Liver (tissue), 8 donors: ENCODE measurements at regions not wholly inside any gene's neighbourhood (a gene's known extent, or its start where the extent isn't known, plus 50 kb on each side); places are given as distances from the start of the nearest gene placed in this dataset.

Experiments
- DNase-seq: peaks from one replicate; pipeline ENCODE4 v3.0.0-alpha.2; 2017; ENCODE audit warnings: low spot score
- H3K27ac ChIP-seq, 2 donors: one replicate each; pipeline ENCODE4 v1.7.0; 2013; ENCODE audit warnings: inconsistent platforms in 2 of 2, low read length in 2 of 2, control low read depth in 1 of 2, low read depth in 1 of 2, mild to moderate bottlenecking in 1 of 2
- H3K27me3 ChIP-seq, 4 donors: one replicate each; pipeline versions ENCODE4 v1.6.1 to v1.7.0; 2013; ENCODE audit warnings: low read length in 3 of 4, inconsistent platforms in 1 of 4, mild to moderate bottlenecking in 1 of 4, moderate library complexity in 1 of 4; ENCODE audit not compliant: control insufficient read depth in 4 of 4, insufficient read depth in 4 of 4
- H3K36me3 ChIP-seq, 4 donors: one replicate each; pipeline versions ENCODE4 v1.6.1 to v1.7.0; 2013; ENCODE audit warnings: low read length in 3 of 4, mild to moderate bottlenecking in 3 of 4, low read depth in 1 of 4, moderate library complexity in 1 of 4; ENCODE audit not compliant: control insufficient read depth in 4 of 4, insufficient read depth in 3 of 4
- H3K4me1 ChIP-seq, 4 donors: one replicate each; pipeline versions ENCODE4 v1.6.1 to v1.7.0; 2013; ENCODE audit warnings: low read length in 3 of 4, mild to moderate bottlenecking in 3 of 4, moderate library complexity in 1 of 4; ENCODE audit not compliant: control insufficient read depth in 4 of 4, insufficient read depth in 4 of 4
- H3K4me3 ChIP-seq, 3 donors: one replicate each; pipeline versions ENCODE4 v1.6.1 to v1.7.0; 2013; ENCODE audit warnings: low read length in 3 of 3, control low read depth in 1 of 3, low read depth in 1 of 3, mild to moderate bottlenecking in 1 of 3
- H3K9ac ChIP-seq, 2 donors: one replicate each; pipeline ENCODE4 v1.7.0; 2013; ENCODE audit warnings: low read length in 2 of 2, mild to moderate bottlenecking in 2 of 2, moderate library complexity in 2 of 2, control low read depth in 1 of 2, low read depth in 1 of 2
- H3K9me3 ChIP-seq, 4 donors: one replicate each; pipeline versions ENCODE4 v1.6.1 to v1.7.0; 2013; ENCODE audit warnings: low read length in 3 of 4; ENCODE audit not compliant: control insufficient read depth in 4 of 4
- EGR1 ChIP-seq, 2 donors: IDR thresholded peaks; 2 replicates each; pipeline ENCODE4 v1.6.1; 2016 to 2018; ENCODE audit warnings: antibody characterized with exemption in 2 of 2, low read depth in 2 of 2
- FOXA1 ChIP-seq: IDR thresholded peaks from 2 replicates; pipeline ENCODE4 v1.6.1; 2016; ENCODE audit warnings: antibody characterized with exemption
- FOXA2 ChIP-seq: IDR thresholded peaks from 2 replicates; pipeline ENCODE4 v1.6.1; 2016; ENCODE audit warnings: antibody characterized with exemption
- GABPA ChIP-seq, 2 donors: IDR thresholded peaks in 1 of 2; conservative IDR thresholded peaks in 1 of 2; 2 replicates each; pipeline ENCODE4 v1.6.1; 2016; ENCODE audit warnings: antibody characterized with exemption in 2 of 2, mild to moderate bottlenecking in 1 of 2, moderate library complexity in 1 of 2
- HNF4A ChIP-seq, 2 donors: conservative IDR thresholded peaks; 2 replicates each; pipeline ENCODE4 v1.6.1; 2016; ENCODE audit warnings: antibody characterized with exemption in 2 of 2, mild to moderate bottlenecking in 2 of 2
- HNF4G ChIP-seq: IDR thresholded peaks from 2 replicates; pipeline ENCODE4 v1.6.1; 2016; ENCODE audit warnings: antibody characterized with exemption
- JUND ChIP-seq, 2 donors: IDR thresholded peaks; 2 replicates each; pipeline ENCODE4 v1.6.1; 2016; ENCODE audit warnings: antibody characterized with exemption in 2 of 2
- NR2F2 ChIP-seq: IDR thresholded peaks from 2 replicates; pipeline ENCODE4 v1.6.1; 2016; ENCODE audit warnings: antibody characterized with exemption
- RAD21 ChIP-seq, 2 donors: IDR thresholded peaks; 2 replicates each; pipeline ENCODE4 v1.6.1; 2016; ENCODE audit warnings: antibody characterized with exemption in 2 of 2, mild to moderate bottlenecking in 2 of 2
- RXRA ChIP-seq, 2 donors: IDR thresholded peaks; 2 replicates each; pipeline ENCODE4 v1.6.1; 2017 to 2018; ENCODE audit warnings: antibody characterized with exemption in 2 of 2, mild to moderate bottlenecking in 1 of 2
- SP1 ChIP-seq: IDR thresholded peaks from 2 replicates; pipeline ENCODE4 v1.6.1; 2018; ENCODE audit warnings: antibody characterized with exemption, mild to moderate bottlenecking
- TAF1 ChIP-seq: conservative IDR thresholded peaks from 2 replicates; pipeline ENCODE4 v1.6.1; 2016; ENCODE audit warnings: antibody characterized with exemption, mild to moderate bottlenecking
- YY1 ChIP-seq: IDR thresholded peaks from 2 replicates; pipeline ENCODE4 v1.6.1; 2016; ENCODE audit warnings: antibody characterized with exemption, mild to moderate bottlenecking
- ZBTB33 ChIP-seq: IDR thresholded peaks from 2 replicates; pipeline ENCODE4 v1.6.1; 2016; ENCODE audit warnings: antibody characterized with exemption
- WGBS: extraction: QIAGEN DNeasy Blood & Tissue Kit; methylation state at CpG from one replicate; pipeline ENCODE4 v1.1.7; 2013; 5-methylcytosine and 5-hydroxymethylcytosine counted together
- TF ChIP-seq, protein P1 (sequence below): IDR thresholded peaks from 2 replicates; pipeline ENCODE4 v1.6.1; 2016; ENCODE audit warnings: antibody characterized with exemption
- TF ChIP-seq, protein P2 (sequence below): fragments of 150-350 bp; IDR thresholded peaks from 2 replicates; pipeline ENCODE4 v1.5.1; 2017; ENCODE audit warnings: improper control_type of control experiment, low read depth, low read length; ENCODE audit not compliant: missing input control
- TF ChIP-seq, protein P3 (sequence below): IDR thresholded peaks from 2 replicates; pipeline ENCODE4 v1.6.1; 2016; ENCODE audit warnings: antibody characterized with exemption
- TF ChIP-seq, protein P4 (sequence below): IDR thresholded peaks from 2 replicates; pipeline ENCODE4 v1.6.1; 2016; ENCODE audit warnings: antibody characterized with exemption, mild to moderate bottlenecking
- donor health status: healthy.
- donor health status: healthy.
- donor health status: healthy.
- donor health status: healthy.
- donor health status: healthy.

DNA sequence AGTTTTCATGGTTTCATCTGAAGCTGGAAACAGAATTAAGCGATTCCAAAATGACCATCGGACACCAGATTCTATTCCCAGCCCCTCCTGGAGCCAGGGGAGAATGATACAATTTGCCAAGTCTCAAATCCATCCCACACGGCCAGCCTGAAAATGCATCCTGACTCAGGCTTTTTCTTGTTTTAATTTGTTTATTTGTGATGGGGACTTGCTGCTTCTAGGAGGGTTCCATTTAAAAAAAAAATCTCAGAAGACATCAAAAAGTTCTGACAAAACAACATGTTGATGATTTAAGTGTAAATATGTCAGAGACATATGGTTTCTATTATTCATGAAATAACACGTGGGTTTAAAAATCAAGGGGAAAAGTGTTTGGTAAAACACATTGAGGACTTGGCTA is 173.2 kb downstream of the GAS1 start (continued):
- no peak for TF ChIP-seq GABPA (IDR thresholded peaks at IDR 0.05 in 1 of 2, conservative IDR thresholded peaks at IDR 0.05 in 1 of 2)
- no peak for TF ChIP-seq NR2F2
- TF ChIP-seq FOXA1: no peak
- TF ChIP-seq, protein P1, sequence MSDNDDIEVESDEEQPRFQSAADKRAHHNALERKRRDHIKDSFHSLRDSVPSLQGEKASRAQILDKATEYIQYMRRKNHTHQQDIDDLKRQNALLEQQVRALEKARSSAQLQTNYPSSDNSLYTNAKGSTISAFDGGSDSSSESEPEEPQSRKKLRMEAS: no peak
- TF ChIP-seq JUND (IDR thresholded peaks at IDR 0.05): no peak
- TF ChIP-seq, protein P2, sequence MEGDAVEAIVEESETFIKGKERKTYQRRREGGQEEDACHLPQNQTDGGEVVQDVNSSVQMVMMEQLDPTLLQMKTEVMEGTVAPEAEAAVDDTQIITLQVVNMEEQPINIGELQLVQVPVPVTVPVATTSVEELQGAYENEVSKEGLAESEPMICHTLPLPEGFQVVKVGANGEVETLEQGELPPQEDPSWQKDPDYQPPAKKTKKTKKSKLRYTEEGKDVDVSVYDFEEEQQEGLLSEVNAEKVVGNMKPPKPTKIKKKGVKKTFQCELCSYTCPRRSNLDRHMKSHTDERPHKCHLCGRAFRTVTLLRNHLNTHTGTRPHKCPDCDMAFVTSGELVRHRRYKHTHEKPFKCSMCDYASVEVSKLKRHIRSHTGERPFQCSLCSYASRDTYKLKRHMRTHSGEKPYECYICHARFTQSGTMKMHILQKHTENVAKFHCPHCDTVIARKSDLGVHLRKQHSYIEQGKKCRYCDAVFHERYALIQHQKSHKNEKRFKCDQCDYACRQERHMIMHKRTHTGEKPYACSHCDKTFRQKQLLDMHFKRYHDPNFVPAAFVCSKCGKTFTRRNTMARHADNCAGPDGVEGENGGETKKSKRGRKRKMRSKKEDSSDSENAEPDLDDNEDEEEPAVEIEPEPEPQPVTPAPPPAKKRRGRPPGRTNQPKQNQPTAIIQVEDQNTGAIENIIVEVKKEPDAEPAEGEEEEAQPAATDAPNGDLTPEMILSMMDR: no peak
- TF ChIP-seq RAD21 (IDR thresholded peaks at IDR 0.05): no peak
- TF ChIP-seq SP1: no peak
- no peak for TF ChIP-seq YY1
- TF ChIP-seq TAF1: no peak

GRCh38 chr9:86773422-86773945 is 173.8 kb downstream of the GAS1 start:
- no peak for DNase-seq
- Histone ChIP-seq H3K9ac (no peak overlapping the region), H3K36me3 (no peaks in the 10 kb centered on the region), H3K4me3 (no peak overlapping the region), H3K27ac (no peak overlapping the region), H3K27me3 (peaks cover 0 to 7% (median 0%) of the 10 kb centered on the region in 4 donors), H3K9me3 (no peaks in the 10 kb centered on the region), H3K4me1 (no peaks in the 10 kb centered on the region)
- WGBS: 86% methylated on average over 6 of the region's 6 CpGs
- TF ChIP-seq RAD21 (IDR thresholded peaks at IDR 0.05) (no peak), NR2F2 (no peak), TAF1 (no peak), JUND (IDR thresholded peaks at IDR 0.05) (no peak), SP1 (no peak), FOXA2 (no peak), HNF4G (no peak), YY1 (no peak), RXRA (IDR thresholded peaks at IDR 0.05) (no peak), EGR1 (IDR thresholded peaks at IDR 0.05; ENCODE audit: low read depth in 2 of 2) (no peak), HNF4A (conservative IDR thresholded peaks at IDR 0.05) (no peak), ZBTB33 (no peak), FOXA1 (no peak), GABPA (IDR thresholded peaks at IDR 0.05 in 1 of 2, conservative IDR thresholded peaks at IDR 0.05 in 1 of 2) (no peak)
- TF ChIP-seq, protein P2: no peak
- TF ChIP-seq, protein P3, sequence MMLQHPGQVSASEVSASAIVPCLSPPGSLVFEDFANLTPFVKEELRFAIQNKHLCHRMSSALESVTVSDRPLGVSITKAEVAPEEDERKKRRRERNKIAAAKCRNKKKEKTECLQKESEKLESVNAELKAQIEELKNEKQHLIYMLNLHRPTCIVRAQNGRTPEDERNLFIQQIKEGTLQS: no peak
- TF ChIP-seq, protein P4, sequence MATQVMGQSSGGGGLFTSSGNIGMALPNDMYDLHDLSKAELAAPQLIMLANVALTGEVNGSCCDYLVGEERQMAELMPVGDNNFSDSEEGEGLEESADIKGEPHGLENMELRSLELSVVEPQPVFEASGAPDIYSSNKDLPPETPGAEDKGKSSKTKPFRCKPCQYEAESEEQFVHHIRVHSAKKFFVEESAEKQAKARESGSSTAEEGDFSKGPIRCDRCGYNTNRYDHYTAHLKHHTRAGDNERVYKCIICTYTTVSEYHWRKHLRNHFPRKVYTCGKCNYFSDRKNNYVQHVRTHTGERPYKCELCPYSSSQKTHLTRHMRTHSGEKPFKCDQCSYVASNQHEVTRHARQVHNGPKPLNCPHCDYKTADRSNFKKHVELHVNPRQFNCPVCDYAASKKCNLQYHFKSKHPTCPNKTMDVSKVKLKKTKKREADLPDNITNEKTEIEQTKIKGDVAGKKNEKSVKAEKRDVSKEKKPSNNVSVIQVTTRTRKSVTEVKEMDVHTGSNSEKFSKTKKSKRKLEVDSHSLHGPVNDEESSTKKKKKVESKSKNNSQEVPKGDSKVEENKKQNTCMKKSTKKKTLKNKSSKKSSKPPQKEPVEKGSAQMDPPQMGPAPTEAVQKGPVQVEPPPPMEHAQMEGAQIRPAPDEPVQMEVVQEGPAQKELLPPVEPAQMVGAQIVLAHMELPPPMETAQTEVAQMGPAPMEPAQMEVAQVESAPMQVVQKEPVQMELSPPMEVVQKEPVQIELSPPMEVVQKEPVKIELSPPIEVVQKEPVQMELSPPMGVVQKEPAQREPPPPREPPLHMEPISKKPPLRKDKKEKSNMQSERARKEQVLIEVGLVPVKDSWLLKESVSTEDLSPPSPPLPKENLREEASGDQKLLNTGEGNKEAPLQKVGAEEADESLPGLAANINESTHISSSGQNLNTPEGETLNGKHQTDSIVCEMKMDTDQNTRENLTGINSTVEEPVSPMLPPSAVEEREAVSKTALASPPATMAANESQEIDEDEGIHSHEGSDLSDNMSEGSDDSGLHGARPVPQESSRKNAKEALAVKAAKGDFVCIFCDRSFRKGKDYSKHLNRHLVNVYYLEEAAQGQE: no peak
- TF ChIP-seq, protein P1: no peak
